Fibroblast of skin of abdomen (primary cell): ENCODE measurements at regions not wholly inside any gene's neighbourhood (a gene's known extent, or its start where the extent isn't known, plus 50 kb on each side); places are given as distances from the start of the nearest gene placed in this dataset.
"Not testable (repeated sequence)": the region's sequence is repeated elsewhere in the genome, so short reads cannot be mapped to it uniquely, and the experiment has no call there.

Experiments
- DNase-seq: peaks from one replicate; pipeline ENCODE4 v3.0.0-alpha.2; 2013

DNA sequence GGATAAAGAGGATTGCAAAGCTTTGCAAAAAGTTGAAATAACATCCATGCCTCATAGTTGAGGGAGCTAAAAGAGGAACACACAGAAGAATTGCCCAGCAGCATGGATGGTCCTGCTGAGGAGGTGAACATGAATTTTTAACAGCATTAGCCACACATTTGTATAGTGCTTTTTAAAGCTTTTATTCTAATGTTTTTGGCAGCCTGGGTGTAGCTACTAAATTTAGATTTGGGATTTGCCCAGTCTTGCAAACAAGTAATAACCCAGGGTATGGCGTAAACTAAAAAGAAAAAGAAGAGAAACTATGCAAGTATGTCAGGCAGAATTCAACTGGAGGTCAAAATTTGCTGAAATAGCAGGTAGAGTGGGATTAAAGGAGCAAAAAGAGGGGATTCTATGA, 75.1 kb upstream of the PTPRK start:
- DNase-seq = no peak

GRCh38 chr6:128586095-128586494, 65.7 kb upstream of the PTPRK start:
- no peak for DNase-seq

DNA sequence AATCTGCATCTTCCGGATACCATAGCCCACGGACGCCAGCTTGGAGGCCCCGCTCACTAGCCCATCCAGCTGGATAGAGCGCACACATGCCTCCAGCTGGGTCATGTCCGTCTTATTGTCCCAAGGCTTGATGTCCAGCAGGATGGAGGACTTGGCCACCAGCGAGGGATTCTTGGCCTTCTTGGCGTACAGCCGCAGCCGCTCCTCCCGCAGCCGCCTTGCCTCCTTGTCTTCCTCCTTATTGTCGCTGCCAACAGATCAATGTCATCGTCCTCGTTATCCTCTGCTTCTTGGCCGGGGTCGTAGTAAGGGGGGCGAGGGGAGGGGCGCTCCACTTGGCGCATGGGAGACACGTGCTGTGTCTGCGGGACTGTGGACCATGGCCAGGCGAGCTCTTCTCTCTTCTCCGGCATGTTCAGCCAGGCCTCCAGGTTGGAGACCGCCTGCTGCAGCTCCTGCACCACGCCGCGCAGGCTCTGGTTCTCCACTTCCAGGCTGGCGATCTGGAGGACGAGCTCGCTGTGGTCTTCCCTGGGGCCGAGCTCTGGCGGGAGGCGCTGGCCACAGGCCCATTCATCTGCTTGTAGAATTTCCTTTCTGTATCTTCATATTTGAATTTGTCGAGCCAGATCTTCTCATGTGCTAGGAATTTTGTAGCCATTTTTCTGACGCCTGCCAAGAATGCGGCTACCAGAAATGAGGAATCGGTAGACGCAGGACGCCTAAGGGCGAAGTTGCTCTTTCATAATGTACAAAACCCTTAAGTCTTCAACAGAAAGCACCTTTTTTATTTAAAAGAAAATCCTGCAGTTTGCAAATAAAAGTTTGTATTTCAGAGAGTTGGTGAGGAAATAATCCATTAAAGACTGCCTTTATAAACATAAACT, 60.1 kb upstream of the PTPRK start:
- no peak for DNase-seq

DNA sequence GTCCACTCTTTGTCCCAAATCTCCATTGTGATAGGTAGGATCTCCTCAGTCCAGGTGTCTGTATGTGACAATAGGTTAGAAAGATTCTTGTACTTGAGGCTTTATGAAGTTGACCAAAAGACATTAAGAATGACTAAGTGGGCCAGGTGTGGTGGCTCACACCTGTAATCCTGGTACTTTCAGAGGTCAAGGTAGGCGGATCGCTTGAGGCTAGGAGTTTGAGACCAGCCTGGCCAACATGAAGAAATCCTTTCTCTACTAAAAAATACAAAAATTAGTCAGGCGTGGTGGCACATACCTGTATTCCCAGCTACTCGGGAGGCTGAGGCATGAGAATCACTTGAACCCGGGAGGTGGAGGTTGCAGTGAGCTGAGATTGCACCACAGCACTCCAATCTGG, 54.9 kb upstream of the PTPRK start:
- DNase-seq = not testable (repeated sequence)

DNA sequence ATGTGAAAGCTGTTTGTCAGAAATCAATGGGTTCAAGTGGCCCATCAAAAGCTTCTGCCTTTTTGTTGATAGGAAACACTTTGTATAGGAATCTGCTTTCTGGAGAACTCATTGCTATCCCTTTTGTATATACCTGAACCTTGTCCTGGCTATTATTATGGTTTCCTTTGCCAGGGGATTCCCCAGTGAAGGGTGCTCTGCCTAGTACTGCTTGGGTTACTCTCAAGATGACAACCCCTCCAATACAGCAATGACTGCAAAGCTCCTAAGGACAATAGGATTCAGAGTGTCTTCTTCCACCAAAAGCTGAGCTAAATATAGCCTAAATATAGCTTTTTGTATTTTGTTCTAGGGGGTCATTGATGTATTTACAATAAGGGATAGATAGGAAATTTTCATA, 54.0 kb upstream of the PTPRK start:
- DNase-seq = no peak

- DNase-seq = no peak
Observed at GRCh38 chr6:128573036-128573435, 52.6 kb upstream of the PTPRK start.

DNA sequence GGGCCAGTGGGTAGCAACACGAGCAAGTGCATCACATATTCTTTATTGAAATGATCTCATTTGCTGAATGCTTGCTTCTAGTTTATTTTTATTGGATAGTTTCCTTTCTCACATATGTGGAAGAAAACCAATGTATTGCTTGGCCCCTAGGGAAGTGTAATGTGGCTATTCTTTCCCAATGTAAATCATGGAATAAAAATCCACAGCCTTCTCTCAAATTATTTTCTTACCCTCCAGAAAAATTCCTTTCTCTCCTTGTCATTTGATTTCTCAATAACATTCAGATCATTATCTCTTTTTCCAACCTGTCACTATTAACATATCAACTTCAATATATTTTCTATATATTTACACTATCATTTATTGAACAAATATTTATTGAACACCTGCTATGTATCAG, 51.9 kb upstream of the PTPRK start:
- DNase-seq = peak; percentile 63

- no peak for DNase-seq
Observed at GRCh38 chr6:128570680-128571063, 50.3 kb upstream of the PTPRK start.

GRCh38 chr6:128569732-128570679, 49.6 kb upstream of the PTPRK start:
- DNase-seq = peak; percentile 94
